HG03025 (cell line): ENCODE measurements at regions not wholly inside any gene's neighbourhood (a gene's known extent, or its start where the extent isn't known, plus 50 kb on each side); places are given as distances from the start of the nearest gene placed in this dataset.
"Not testable (repeated sequence)": the region's sequence is repeated elsewhere in the genome, so short reads cannot be mapped to it uniquely, and the experiment has no call there.

ENCODE experiments used
- ATAC-seq: cut with Tn5 transposase; IDR thresholded peaks from one replicate; pipeline ENCODE4 v1.9.1; 2021; ENCODE audit warnings: mild to moderate bottlenecking, moderate library complexity; ENCODE audit not compliant: unreplicated experiment, low FRiP score

GRCh38 chr9:106769331-106769730 is 93.6 kb upstream of the ZNF462 start:
- no peak for ATAC-seq

DNA sequence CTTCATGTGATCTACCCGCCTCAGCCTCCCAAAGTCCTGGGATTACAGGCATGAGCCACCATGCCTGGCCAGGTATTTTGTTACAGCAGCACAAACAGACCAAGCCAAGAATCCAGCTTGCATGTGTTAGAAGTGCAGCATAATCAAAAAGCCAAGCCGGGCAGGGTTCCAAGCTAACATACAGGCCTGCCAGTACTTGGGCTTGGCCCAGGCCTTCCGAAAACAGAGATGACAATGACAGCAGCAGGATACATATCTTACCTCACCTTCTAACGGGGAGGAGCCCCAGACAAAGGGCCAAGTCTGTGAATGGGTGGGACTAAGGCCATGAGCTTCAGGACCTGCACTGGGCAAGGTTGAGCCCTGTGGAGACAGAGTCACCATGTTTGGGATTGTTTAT is 91.4 kb upstream of the ZNF462 start:
- no peak for ATAC-seq

GRCh38 chr9:106772523-106773290 is 90.3 kb upstream of the ZNF462 start:
- ATAC-seq: no peak

DNA sequence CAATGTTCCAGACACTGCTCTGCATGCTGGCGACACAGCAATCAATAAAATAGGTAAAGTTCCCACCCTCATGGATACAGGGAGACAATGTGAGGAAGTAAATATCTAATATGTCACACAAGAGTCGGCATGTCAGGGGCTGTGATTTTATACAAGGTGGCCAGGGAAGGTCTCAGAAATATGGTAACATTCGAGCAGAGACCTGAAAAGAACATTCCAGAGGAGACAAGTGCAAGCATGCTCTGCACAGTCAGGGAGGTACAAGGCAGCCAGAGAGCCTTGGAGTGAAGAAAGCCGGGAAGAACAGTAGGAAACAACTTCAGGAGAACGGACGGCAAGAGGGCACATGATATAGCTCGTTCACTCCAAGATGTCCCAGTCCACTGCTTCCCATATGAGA is 89.2 kb upstream of the ZNF462 start:
- no peak for ATAC-seq

DNA sequence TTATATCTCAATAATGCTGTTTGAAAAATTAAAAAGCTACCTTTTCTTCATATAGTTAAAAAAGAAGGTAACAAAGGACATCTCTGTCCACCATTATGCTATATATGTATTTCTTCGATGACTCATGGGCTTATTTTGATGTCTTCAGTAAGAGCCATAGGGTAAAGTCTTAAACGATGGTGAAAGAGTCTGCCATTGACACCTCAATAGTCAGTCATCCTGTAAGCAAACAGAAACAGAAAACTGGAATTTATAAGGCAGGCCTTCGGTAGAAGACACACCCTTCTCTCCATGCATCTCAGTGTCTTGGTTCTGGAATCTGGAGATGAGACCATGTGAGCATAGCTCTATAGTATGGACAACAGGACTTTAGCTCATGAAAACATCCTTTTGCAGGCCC is 87.0 kb upstream of the ZNF462 start:
- ATAC-seq: no peak

- ATAC-seq: no peak
Observed at GRCh38 chr9:106779796-106780195, 83.2 kb upstream of the ZNF462 start.

- ATAC-seq: no peak
Observed at GRCh38 chr9:106783121-106783520, 79.8 kb upstream of the ZNF462 start.

GRCh38 chr9:106784076-106784475 is 78.9 kb upstream of the ZNF462 start:
- no peak for ATAC-seq

- ATAC-seq: no peak
Observed at GRCh38 chr9:106785200-106785599, 77.8 kb upstream of the ZNF462 start.

DNA sequence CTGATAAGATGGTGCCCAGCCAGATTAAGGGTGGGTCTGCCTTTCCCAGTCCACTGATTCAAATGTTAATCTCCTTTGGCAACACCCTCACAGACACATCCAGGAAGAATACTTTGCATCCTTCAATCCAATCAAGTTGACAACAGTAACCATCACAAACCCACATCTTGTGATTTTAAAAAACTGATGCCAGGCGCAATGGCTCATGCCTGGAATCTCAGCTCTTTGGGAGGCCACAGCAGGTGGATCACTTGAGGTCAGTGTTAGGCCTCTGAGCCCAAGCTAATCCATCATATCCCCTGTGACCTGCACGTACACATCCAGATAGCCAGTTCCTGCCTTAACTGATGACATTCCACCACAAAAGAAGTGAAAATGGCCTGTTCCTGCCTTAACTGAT is 74.9 kb upstream of the ZNF462 start:
- ATAC-seq: not testable (repeated sequence)

DNA sequence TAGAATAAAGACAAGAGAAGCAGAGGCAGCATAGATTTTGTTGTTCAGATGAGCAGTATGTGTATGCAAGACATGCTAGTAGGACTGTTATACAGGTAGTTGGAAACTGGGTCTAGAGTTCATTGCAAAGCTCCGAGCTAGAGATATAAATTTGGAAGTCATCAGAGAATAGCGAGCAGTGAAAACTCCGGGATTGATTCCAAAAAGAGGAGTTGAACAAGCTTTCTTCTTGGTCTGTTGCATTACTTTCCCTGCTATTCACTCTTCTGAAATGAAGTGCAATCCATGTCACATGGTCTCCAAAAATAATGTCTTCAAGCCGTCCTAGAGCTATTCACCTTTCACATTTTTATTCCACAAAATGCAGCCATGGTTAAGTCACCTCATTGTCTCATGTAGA is 67.9 kb upstream of the ZNF462 start:
- ATAC-seq: no peak

GRCh38 chr9:106796771-106797170 is 66.2 kb upstream of the ZNF462 start:
- ATAC-seq: no peak

DNA sequence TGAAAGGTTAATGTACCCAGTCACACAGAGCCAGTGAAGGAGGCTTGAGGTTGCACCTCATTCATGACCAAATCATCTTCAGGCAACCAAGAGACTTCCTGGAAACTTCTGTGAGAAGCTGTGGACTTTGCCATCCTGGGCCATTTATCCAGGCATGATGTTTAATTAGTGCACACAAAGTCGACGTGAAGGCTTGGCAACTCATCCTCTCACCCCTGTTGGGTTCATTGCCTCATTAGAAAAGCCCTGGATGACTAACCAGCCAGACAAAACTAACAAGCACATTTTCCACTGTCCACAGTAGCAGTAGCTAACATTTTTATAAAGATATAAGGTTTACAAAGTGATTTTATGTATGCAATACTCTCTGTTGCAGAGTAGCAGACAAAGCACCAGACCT is 65.7 kb upstream of the ZNF462 start:
- no peak for ATAC-seq

GRCh38 chr9:106798016-106798799 is 64.8 kb upstream of the ZNF462 start:
- ATAC-seq: no peak

DNA sequence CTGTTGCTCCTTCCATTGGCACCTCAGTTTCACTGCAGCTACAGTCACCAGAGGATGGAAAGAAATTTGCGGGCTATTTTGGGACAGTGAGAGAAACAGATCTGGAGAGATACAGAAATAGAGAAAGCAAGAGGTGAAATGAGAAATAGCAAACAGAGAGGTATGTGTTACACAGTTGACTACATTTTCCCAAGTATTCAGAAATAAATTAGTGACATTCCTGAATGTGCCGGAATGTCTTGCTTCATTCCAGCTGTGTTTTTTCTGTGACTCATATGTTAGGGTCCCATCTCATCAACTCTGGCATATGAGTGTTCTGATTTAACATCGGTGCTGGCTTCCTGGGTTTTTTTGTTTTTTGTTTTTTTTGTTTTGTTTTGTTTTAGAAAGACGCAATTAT is 63.8 kb upstream of the ZNF462 start:
- ATAC-seq: no peak

GRCh38 chr9:106800701-106801270 is 62.2 kb upstream of the ZNF462 start:
- no peak for ATAC-seq

- ATAC-seq: no peak
Observed at GRCh38 chr9:106801816-106802215, 61.1 kb upstream of the ZNF462 start.
